GM12878 (cell line): ENCODE measurements at regions not wholly inside any gene's neighbourhood (a gene's known extent, or its start where the extent isn't known, plus 50 kb on each side); places are given as distances from the start of the nearest gene placed in this dataset.
A peak's percentile ranks its signal among the peaks of the same experiment; 100 is the strongest.

Experiments
- ATAC-seq: fragments of 200-7000 bp; cut with Tn5 transposase; 3 replicates; pipeline ENCODE4 v1.9.1; 2020; ENCODE audit warnings: mild to moderate bottlenecking, moderate library complexity
- BruUV-seq: library from RNA; stranded (reverse); fragments of 400-500 nt; replicated peaks from 2 replicates; lab custom pipeline; 2021; lab: Mats Ljungman, UMichigan
- CTCF ChIA-PET: fragments of 300-600 bp; sonication (Branson Sonifier 250); formaldehyde crosslinking; extraction: SDS; loops from one replicate; lab custom pipeline; 2021; ENCODE audit warnings: inconsistent platforms; lab: Yijun Ruan, JAX
- POLR2A ChIA-PET: fragments of 350-600 bp; formaldehyde crosslinking; extraction: SDS; loops from one replicate; lab custom pipeline; 2021; ENCODE audit warnings: inconsistent platforms; lab: Charles Lee
- RAD21 ChIA-PET: fragments of 300-600 bp; sonication (Branson Sonifier 250); formaldehyde crosslinking; loops from one replicate; lab custom pipeline; 2023; ENCODE audit warnings: antibody characterized with exemption; ENCODE audit not compliant: unreplicated experiment; lab: Charles Lee
- SMC1A ChIA-PET: fragments of 300-600 bp; sonication (Branson Sonifier 250); formaldehyde crosslinking; loops from one replicate; lab custom pipeline; 2023; ENCODE audit not compliant: unreplicated experiment, uncharacterized antibody; lab: Charles Lee
- DNase-seq: peaks from one replicate; pipeline ENCODE4 v3.0.0-alpha.2; 2011; ENCODE audit warnings: low read depth, low spot score
- FAIRE-seq: peaks from 3 replicates; lab custom pipeline; 2011; peaks lifted over from hg19 to GRCh38; lab: Jason Lieb, UNC
- H2AFZ ChIP-seq: 2 replicates; pipeline ENCODE4 v1.6.0; 2011; ENCODE audit warnings: low read depth, low read length, control low read depth; ENCODE audit not compliant: control insufficient read depth
- H3K27ac ChIP-seq: 2 replicates; pipeline ENCODE4 v1.5.1; 2011; ENCODE audit warnings: control low read depth; ENCODE audit not compliant: control insufficient read depth, insufficient read depth
- H3K27me3 ChIP-seq, 2 experiments: replicated peaks in 1 of 2; 2 replicates each; pipeline versions ENCODE4 v1.6.0 to v1.6.1; 2011; ENCODE audit warnings: low read length in 1 of 2; ENCODE audit not compliant: control insufficient read depth in 2 of 2, insufficient read depth in 2 of 2
- H3K36me3 ChIP-seq, 2 experiments: 2 replicates each; pipeline ENCODE4 v1.5.1; 2011; ENCODE audit warnings: low read length in 1 of 2; ENCODE audit not compliant: control insufficient read depth in 2 of 2, insufficient read depth in 2 of 2
- H3K4me1 ChIP-seq: 2 replicates; pipeline ENCODE4 v1.6.1; 2011; ENCODE audit warnings: mild to moderate bottlenecking, low read length, moderate library complexity, mixed read lengths; ENCODE audit not compliant: control insufficient read depth, insufficient read depth
- H3K4me2 ChIP-seq: 2 replicates; pipeline ENCODE4 v1.6.0; 2011; ENCODE audit warnings: control low read depth; ENCODE audit not compliant: control insufficient read depth, insufficient read depth
- H3K4me3 ChIP-seq: fragments of 200-600 bp; sonication (generic); 2 replicates; pipeline ENCODE4 v1.5.1; 2016
- H3K79me2 ChIP-seq: 2 replicates; pipeline ENCODE4 v1.6.0; 2011; ENCODE audit warnings: low read length; ENCODE audit not compliant: control insufficient read depth, insufficient read depth
- H3K9ac ChIP-seq: 2 replicates; pipeline ENCODE4 v1.8.0; 2011; ENCODE audit warnings: low read length, control low read depth, mixed read lengths; ENCODE audit not compliant: control insufficient read depth, insufficient read depth
- H3K9me3 ChIP-seq: replicated peaks from 3 replicates; pipeline ENCODE4 v1.5.1; 2011; ENCODE audit warnings: mild to moderate bottlenecking, low read length; ENCODE audit not compliant: control insufficient read depth, insufficient read depth
- H4K20me1 ChIP-seq: 2 replicates; pipeline ENCODE4 v1.6.0; 2011; ENCODE audit not compliant: control insufficient read depth, insufficient read depth
- BRCA1 ChIP-seq: IDR thresholded peaks from 2 replicates; pipeline ENCODE4 v1.6.1; 2011; ENCODE audit warnings: low read depth, low read length, improper control_type of control experiment
- CTCF ChIP-seq, 3 experiments: IDR thresholded peaks in 2 of 3; conservative IDR thresholded peaks in 1 of 3; 2 replicates each; pipeline ENCODE4 v1.5.1; 2011; ENCODE audit warnings: low read depth in 3 of 3, low read length in 3 of 3, mild to moderate bottlenecking in 3 of 3, control low read depth in 2 of 3, moderate library complexity in 2 of 3, inconsistent platforms in 1 of 3, mixed read lengths in 1 of 3; ENCODE audit not compliant: control insufficient read depth in 2 of 3, insufficient read depth in 1 of 3; ENCODE audit errors: extremely low read depth in 1 of 3
- EP300 ChIP-seq, 2 experiments: fragments of 150-350 bp in 1 of 2; IDR thresholded peaks; 2 replicates each; pipeline ENCODE4 v1.6.1; 2011 to 2012; ENCODE audit warnings: low read depth in 2 of 2, low read length in 2 of 2, borderline replicate concordance in 1 of 2, improper control_type of control experiment in 1 of 2, inconsistent platforms in 1 of 2; ENCODE audit not compliant: control insufficient read depth in 1 of 2
- GATAD2B ChIP-seq: fragments of 450-650 bp; conservative IDR thresholded peaks from 2 replicates; pipeline ENCODE4 v1.6.1; 2017; ENCODE audit warnings: low read depth, mild to moderate bottlenecking, moderate library complexity
- MYC ChIP-seq: IDR thresholded peaks from 2 replicates; pipeline ENCODE4 v1.6.1; 2011; ENCODE audit warnings: mild to moderate bottlenecking, low read length, moderate library complexity, inconsistent platforms; ENCODE audit not compliant: insufficient read depth, insufficient replicate concordance, insufficient read length, severe bottlenecking
- NR2C2 ChIP-seq: IDR thresholded peaks from 2 replicates; pipeline ENCODE4 v1.6.1; 2011; ENCODE audit warnings: borderline replicate concordance, low read depth; ENCODE audit not compliant: control insufficient read depth, insufficient read length
- PAX5 ChIP-seq: IDR thresholded peaks from 2 replicates; pipeline ENCODE4 v1.6.1; 2011; ENCODE audit warnings: low read depth, low read length, borderline replicate concordance
- PAX8 ChIP-seq: fragments of 450-650 bp; IDR thresholded peaks from 2 replicates; pipeline ENCODE4 v1.6.1; 2017; ENCODE audit warnings: mild to moderate bottlenecking, moderate library complexity
- RBBP5 ChIP-seq: fragments of 200-600 bp; sonication (generic); conservative IDR thresholded peaks from 2 replicates; pipeline ENCODE4 v1.6.1; 2016
- TBL1XR1 ChIP-seq: IDR thresholded peaks from 2 replicates; pipeline ENCODE4 v1.6.1; 2012; ENCODE audit warnings: low read depth, low read length, improper control_type of control experiment
- ZNF622 ChIP-seq: fragments of 450-650 bp; IDR thresholded peaks from 2 replicates; pipeline ENCODE4 v1.6.1; 2017; ENCODE audit warnings: mild to moderate bottlenecking, inconsistent platforms
- ZSCAN29 ChIP-seq: fragments of 450-650 bp; IDR thresholded peaks from 2 replicates; pipeline ENCODE4 v1.6.1; 2017; ENCODE audit warnings: mild to moderate bottlenecking, moderate library complexity
- WGBS: methylation state at CpG from one replicate; pipeline ENCODE4 v1.1.6; 2016; ENCODE audit warnings: low lambda C conversion rate; ENCODE audit not compliant: insufficient replicate concordance, insufficient coverage; ENCODE audit errors: missing lambda C conversion rate; 5-methylcytosine and 5-hydroxymethylcytosine counted together
- in situ Hi-C: fragments of 300-500 bp; cut with MboI; formaldehyde crosslinking; loops from 9 replicates; pipeline ENCODE4 v1.14.3; 2018; ENCODE audit warnings: mixed read lengths
- intact Hi-C: fragments of 100-400 bp; cut with micrococcal nuclease; formaldehyde crosslinking; loops from one replicate; pipeline ENCODE4 v1.14.2; 2022; ENCODE audit not compliant: unreplicated experiment

GRCh38 chr21:36606287-36606982 lies 92.5 kb upstream of the SIM2 start:
- BruUV-seq = no TSS peak
- no peak for TF ChIP-seq PAX5
- TF ChIP-seq CTCF (IDR thresholded peaks at IDR 0.05 in 2 of 3, conservative IDR thresholded peaks at IDR 0.05 in 1 of 3; ENCODE audit: control insufficient read depth in 2 of 3, extremely low read depth in 1 of 3, insufficient read depth in 1 of 3, low read depth in 3 of 3, low read length in 3 of 3) = 0 out of 6 replicates have a peak, but pooled peaks of 1 of the 3 experiments have one; percentile 6
- no peak for TF ChIP-seq ZNF622
- no peak overlapping the region for H3K9ac ChIP-seq
- DNase-seq (no peak), FAIRE-seq (no peak), ATAC-seq (no peak)
- CTCF ChIA-PET = no interaction called here
- SMC1A ChIA-PET = no interaction called here
- no peak overlapping the region for H3K4me2 ChIP-seq
- intact Hi-C loops (no loop called here), in situ Hi-C loops (no loop called here)
- H2AFZ ChIP-seq = no peak overlapping the region
- no peaks in the 10 kb centered on the region for H3K36me3 ChIP-seq
- H4K20me1 ChIP-seq = no peaks in the 10 kb centered on the region
- H3K4me3 ChIP-seq = no peak overlapping the region
- no peaks in the 10 kb centered on the region; a peak in 1 of 4 replicates for H3K27me3 ChIP-seq
- no peaks in the 10 kb centered on the region for H3K79me2 ChIP-seq
- 26% methylated on average over 19 of the region's 19 CpGs for WGBS
- H3K4me1 ChIP-seq = no peaks in the 10 kb centered on the region
- H3K27ac ChIP-seq = no peak overlapping the region
- H3K9me3 ChIP-seq = no peaks in the 10 kb centered on the region
- POLR2A ChIA-PET = no interaction called here
- RAD21 ChIA-PET = no interaction called here

DNA sequence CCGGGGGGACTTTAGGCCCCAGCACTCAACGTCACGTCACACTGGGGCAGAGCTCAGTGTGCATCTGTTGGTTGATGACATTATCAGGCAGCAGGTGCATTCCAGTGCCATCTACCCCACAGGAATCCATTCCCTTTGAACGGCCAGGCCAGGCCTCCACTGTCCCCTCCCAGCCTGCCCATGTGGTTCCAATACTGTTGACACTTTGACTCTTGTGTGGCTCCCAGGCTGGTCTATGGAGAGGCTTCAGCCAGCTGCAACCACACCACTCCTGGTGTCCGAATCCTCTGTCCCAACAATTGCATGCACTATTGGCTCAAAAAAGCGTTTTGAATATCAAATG lies 92.0 kb upstream of the SIM2 start:
- H3K9ac ChIP-seq = no peak overlapping the region
- ATAC-seq = no peak
- intact Hi-C loops = no loop called here
- no peak overlapping the region for H3K4me2 ChIP-seq
- in situ Hi-C loops = no loop called here
- FAIRE-seq = no peak
- DNase-seq = no peak
- H3K79me2 ChIP-seq = no peaks in the 10 kb centered on the region
- no peaks in the 10 kb centered on the region for H3K4me1 ChIP-seq
- H2AFZ ChIP-seq = no peak overlapping the region
- H3K36me3 ChIP-seq = no peaks in the 10 kb centered on the region
- H3K4me3 ChIP-seq = no peak overlapping the region
- peaks cover 0 to 3% of the 10 kb centered on the region in 2 experiments; a peak in 2 of 4 replicates for H3K27me3 ChIP-seq
- ChIA-PET POLR2A (no interaction called here), CTCF (interaction anchor here (1.8 kb wide), 1 partner anchor 23 kb away, joined by 5 read pairs; no protein-coding TSS in a partner anchor), RAD21 (no interaction called here), SMC1A (no interaction called here)
- H4K20me1 ChIP-seq = no peaks in the 10 kb centered on the region
- H3K9me3 ChIP-seq = no peaks in the 10 kb centered on the region
- WGBS = 15% methylated on average over 6 of the region's 6 CpGs
- BruUV-seq = no TSS peak
- no peak overlapping the region for H3K27ac ChIP-seq
- TF ChIP-seq TBL1XR1 (no peak), MYC (no peak), RBBP5 (no peak), PAX8 (no peak), EP300 (IDR thresholded peaks at IDR 0.05; ENCODE audit: borderline replicate concordance in 1 of 2, control insufficient read depth in 1 of 2, low read depth in 2 of 2, low read length in 2 of 2) (no peak), NR2C2 (no peak), BRCA1 (no peak), GATAD2B (no peak), ZSCAN29 (no peak)
